GM12891 (cell line): ENCODE measurements at regions not wholly inside any gene's neighbourhood (a gene's known extent, or its start where the extent isn't known, plus 50 kb on each side); places are given as distances from the start of the nearest gene placed in this dataset.

ENCODE experiments used
- POLR2A ChIP-seq: IDR thresholded peaks from 2 replicates; pipeline ENCODE4 v1.6.1; 2011; ENCODE audit warnings: low read depth, low read length, control low read depth
- POLR2AphosphoS5 ChIP-seq: IDR thresholded peaks from 2 replicates; pipeline ENCODE4 v1.6.1; 2011; ENCODE audit warnings: low read depth, low read length, control low read depth
- SPI1 ChIP-seq: IDR thresholded peaks from 2 replicates; pipeline ENCODE4 v1.6.1; 2011; ENCODE audit warnings: low read depth, low read length, control low read depth
- TAF1 ChIP-seq: IDR thresholded peaks from 2 replicates; pipeline ENCODE4 v1.6.1; 2011; ENCODE audit warnings: low read depth, low read length, control low read depth

GRCh38 chr2:20110876-20111275 lies 59.4 kb upstream of the LAPTM4A start:
- TF ChIP-seq TAF1 (no peak), POLR2A (no peak), SPI1 (no peak), POLR2AphosphoS5 (no peak)
